GM18861 (cell line): ENCODE measurements at regions not wholly inside any gene's neighbourhood (a gene's known extent, or its start where the extent isn't known, plus 50 kb on each side); places are given as distances from the start of the nearest gene placed in this dataset.
A peak's percentile ranks its signal among the peaks of the same experiment; 100 is the strongest.

Experiments
- ATAC-seq: cut with Tn5 transposase; IDR thresholded peaks from one replicate; pipeline ENCODE4 v1.9.1; 2021; ENCODE audit not compliant: unreplicated experiment

GRCh38 chr6:141593311-141593710 lies 539.4 kb upstream of the GJE1 start:
- no peak for ATAC-seq

DNA sequence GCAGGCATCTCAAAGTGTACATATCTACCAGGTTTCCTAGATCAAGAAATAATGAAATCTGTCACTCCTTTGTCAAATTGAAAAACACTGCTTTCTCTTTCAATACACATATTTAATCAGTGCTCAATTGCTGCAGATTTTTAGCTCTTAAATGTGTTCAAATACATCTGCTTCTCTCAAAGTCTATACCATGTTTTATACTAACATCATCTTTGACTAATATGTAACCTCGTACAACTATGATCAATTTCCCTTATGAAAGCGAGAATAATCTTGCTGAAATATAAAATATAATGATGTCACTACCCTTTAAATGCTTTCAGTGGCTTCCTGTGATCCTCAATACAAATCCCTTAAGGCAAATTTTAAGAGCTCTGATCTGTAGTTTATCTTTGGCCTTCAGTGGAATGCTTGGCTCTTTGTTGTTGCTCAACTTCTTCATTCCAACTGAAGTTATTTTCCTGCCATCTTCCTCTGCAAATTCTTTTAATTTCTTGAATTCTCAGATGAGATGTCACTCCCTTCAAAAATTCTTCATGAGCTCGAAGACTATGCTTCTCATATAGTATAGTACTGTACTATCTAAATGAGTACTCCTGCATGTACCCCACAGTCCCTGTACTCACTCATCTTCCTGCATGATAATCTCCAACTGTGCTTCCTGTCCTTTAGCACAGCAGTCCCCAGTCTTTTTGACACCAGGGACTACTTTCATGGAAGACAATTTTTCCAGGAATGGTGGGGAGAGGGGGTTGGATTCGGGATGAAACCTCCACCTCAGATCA lies 545.1 kb upstream of the GJE1 start:
- no peak for ATAC-seq

GRCh38 chr6:141580988-141581552 lies 551.7 kb upstream of the GJE1 start:
- ATAC-seq: no peak

GRCh38 chr6:141580131-141580530 lies 552.6 kb upstream of the GJE1 start:
- no peak for ATAC-seq

GRCh38 chr6:141576751-141577150 lies 556.0 kb upstream of the GJE1 start:
- no peak for ATAC-seq

DNA sequence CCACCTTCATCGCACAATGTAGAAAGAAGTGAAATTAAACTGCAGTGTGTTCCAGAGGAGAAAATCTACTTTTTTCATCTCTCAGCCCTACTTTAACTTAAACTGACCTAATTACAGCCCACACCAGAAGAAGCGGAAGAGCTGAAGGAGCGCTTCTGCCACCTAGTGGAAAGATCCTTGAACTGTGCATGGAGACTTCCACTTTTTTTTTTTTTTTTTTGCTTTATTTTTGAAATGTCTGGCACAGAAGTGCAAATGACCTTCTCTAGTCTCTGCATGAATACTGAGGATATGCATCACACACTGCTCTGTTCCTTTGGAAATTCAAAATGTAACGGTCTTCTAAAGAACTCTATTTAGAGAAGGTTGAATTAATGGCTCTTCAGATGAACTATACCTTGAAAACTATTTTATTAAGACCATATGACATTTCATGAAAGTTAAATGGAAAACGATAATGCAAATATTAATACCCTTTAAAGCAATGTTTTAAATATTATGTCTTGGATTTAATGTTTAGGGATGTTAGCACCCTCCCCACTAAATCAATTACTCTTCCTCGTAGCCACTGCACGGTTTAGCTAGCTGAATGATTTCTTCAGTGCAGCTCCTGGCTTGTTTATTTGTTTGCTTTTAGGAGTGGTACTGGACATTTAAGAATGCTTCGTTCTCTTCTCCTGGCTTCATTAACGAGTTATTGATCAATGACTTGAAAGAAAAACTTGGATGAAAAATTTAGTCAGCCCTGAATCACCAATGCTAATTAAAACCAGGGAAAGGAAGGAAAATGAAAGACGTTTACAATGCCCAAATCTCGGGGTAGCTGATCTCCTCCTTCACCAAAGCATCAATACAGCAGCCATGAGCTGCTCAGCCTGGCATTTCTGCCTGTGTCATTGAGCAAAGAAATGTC lies 569.6 kb upstream of the GJE1 start:
- ATAC-seq: peak; percentile 88

DNA sequence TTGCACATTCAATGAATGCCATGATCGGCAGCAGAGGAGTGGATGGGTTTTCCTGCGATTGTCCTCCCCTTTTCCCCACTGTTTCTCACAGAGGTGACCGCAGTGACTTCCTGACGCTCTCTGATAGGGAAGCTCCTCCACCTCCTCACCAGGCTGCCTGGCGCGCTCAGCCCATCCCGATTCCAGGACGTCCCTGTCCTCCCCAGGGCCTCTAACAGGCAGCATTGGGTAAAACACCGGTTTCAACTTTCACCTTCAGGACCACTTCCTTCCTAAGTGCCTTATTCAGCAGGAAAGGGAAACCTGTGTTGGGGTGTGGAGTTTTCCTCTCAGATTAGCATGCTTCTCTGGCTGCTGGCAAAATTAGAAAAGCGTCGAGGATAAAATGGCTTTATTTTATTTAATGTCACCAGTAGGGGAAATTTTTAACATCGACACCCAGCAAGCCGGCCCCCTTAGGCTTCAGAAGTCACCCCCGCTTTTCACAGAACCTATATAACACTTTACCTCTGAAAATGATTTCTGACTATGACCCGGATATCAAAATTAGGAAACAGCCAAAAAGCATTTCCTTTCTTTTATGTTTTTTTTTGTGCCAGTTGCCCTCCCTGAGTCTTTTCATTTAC lies 570.4 kb upstream of the GJE1 start:
- peak; percentile 22 for ATAC-seq

DNA sequence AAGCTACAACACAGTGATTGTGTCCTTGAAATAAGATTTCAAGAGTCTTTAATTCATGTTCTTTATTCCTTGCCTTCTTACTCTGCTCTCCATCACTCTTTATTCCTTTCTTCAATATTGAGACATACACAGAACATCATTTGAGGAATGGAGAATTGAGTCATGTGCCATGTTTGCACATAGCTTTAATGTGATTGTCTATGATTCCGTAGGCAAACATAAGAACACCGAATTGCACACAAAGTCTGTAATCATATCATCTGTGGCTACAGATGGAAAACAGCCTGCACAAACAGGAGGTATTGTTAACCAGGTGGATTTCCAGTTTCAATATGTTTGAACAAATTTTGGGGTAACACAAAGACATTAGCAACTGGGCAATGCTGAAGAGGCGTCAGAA lies 571.6 kb upstream of the GJE1 start:
- no peak for ATAC-seq

DNA sequence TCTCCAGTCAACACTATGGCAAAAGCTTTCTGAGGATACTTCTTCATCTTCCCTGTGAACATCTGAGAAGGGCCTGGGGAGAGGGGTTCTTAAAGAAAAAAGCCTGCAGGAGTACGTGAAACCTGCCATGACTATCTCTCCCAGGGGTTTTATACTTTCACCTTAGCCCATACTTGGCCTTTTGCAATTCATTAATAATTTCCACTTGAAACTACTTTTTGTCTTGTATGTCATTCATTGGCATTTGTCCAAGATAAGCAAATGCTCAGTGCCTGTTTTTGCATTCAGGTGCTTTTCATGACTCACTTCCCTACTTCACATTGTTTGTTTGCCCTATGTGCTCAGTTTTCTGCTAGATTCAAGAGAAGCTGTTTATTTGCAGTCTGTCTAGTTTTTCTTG lies 580.3 kb upstream of the GJE1 start:
- ATAC-seq: peak; percentile 92

DNA sequence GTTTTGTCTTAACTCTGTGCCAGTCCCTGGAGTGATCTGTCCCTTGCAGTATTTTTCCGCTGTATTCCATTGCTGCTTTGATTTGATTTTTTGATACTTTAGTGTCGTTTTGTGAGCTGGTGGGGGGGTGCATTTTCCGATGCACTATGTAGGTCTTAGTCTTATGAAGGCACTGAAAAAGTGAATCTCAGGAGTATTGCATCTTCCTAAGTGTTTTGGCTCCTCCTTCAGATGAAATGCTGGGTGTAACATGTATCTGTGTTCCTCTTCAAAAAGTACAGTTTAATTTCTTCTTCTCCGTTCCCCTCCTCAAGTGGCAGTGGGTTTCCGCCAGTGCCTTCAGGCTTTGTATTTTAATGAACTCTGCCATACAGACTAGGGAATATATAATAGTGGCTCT lies 580.7 kb upstream of the GJE1 start:
- ATAC-seq: no peak

- ATAC-seq: no peak
Observed at GRCh38 chr6:141551318-141551717, 581.4 kb upstream of the GJE1 start.

GRCh38 chr6:141550471-141550870 lies 582.3 kb upstream of the GJE1 start:
- no peak for ATAC-seq

DNA sequence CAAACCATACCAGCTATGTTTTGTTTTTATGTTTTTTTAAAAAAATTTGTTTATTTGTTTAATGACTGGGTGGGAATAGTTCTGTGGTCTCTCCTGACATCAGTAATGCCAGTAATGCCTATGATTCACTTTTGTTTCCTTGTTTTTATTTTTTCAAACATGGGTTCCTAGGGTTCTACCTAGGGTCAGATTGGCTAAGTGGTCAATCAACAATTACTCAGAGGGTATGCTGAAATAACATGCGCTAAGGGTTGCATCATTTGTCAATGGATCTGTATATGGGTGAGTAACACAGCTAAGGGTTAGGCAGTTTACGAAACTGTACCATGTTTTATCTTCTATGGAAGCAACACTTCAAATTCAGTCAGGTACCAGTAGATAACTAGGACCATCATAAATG lies 583.8 kb upstream of the GJE1 start:
- no peak for ATAC-seq

DNA sequence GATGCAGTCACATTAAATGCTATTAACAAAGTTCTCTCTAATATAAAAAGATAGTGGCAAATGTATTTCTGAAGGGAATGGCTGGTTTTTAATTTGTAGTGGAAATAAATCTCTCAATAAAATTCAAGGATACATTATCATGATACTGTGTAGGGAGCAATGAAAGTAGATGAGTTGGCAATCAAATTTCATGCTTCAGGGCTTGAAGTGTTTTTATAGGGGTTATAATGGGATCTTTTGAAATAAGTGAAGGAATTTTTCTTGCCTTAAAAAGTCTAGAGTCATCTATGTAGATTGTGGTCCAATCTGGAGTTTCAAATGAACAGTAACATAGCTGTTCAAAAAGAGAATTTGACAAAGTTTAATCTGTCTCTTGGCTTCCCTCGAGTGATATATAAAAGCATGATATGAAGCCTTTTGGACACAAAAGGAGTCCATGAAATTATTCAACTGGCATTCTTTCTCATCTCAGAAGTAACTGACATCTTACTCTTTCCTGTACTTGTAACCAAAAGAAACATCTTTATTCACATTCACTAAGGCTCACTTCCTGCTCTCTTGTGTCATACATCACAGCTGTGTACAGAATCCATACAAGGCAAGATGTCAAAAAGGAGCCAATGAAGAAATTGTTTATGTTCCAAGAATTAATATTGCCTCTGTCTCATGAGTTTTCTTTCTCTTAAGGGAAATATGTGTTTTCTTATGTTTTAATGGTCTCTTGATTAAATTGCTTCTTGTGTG lies 591.0 kb upstream of the GJE1 start:
- no peak for ATAC-seq

DNA sequence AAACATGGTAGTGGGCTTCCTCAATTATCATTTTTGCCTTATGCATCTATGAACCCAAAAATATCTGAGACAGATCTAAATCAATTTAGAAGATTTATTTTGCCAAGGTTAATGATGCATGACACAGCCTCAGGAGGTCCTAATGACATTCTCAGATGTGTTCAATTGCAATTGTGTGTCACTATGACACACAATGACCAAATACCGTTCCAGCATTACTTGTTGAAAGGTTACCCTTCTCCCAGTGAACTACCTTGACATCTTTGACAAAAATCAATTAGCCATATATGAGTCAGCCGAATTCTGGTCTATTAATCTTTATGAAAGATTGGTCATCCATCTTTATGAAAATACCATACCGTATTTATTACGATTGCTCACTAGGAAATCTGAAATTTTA lies 592.5 kb upstream of the GJE1 start:
- no peak for ATAC-seq

DNA sequence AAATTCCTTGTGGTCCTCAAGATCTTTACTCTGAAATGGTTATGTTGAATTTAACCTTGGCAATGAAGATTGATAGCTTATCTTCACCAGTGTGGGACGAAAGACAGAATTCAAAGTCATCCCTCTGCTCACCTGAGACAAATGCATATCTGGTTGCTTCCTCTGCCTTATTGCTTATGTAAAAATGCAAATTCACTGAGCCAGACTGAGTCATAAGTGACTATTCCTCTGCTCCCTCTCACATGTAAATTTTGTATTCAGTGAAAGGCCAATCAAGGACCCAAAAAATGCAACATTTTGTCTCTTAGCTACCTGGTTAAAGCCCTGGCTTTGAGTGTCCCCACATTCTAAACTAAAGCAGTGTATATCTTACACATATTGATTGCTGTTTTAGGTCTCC lies 593.1 kb upstream of the GJE1 start:
- ATAC-seq: no peak

DNA sequence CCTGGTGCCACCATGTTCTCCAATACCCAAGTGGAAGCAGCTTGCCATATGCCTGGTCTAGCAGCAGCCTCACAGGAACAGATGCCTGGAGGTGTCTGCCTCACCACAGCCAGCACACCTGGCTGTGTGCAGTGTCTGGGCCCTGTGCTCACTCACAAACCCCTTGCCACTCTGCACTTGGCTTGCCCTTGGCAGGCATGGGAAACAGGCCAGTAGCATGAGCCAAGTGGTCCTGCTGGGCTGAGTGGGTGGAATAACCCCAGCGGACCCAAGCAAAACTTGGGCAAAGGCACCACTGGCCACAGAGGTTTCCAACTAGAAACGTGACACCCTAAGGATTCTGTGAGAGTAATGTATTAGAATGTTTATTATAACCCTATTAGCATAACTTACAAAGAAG lies 600.5 kb upstream of the GJE1 start:
- no peak for ATAC-seq

DNA sequence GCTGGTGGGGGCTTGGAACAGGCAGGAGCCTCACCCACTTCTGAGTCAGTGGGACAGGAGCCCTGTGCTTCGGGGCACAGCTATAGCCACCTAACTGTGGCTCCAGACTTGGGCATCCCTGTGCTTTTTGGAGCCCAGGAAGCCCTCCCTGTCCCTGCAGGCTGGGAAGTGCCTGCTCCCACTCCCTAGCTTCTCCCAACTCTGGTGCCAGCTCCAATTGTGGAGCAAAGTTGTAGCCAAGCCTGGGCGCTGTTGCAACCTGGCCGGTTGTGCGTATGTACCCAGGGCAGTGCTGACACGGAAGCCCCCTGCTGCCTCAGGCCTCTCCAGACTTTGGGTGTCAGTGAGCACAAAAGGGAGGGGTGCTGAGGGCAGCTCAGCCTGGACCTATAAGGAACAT lies 601.7 kb upstream of the GJE1 start:
- ATAC-seq: no peak

GRCh38 chr6:141528596-141528995 lies 604.1 kb upstream of the GJE1 start:
- no peak for ATAC-seq

GRCh38 chr6:141526985-141527384 lies 605.7 kb upstream of the GJE1 start:
- no peak for ATAC-seq

GRCh38 chr6:141521440-141521839 lies 611.3 kb upstream of the GJE1 start:
- ATAC-seq: no peak
